ENCODE measurements at regions not wholly inside any gene's neighbourhood (a gene's known extent, or its start where the extent isn't known, plus 50 kb on each side); places are given as distances from the start of the nearest gene placed in this dataset.

GRCh38 chr14:34044373-34044637 lies 93.4 kb upstream of the EGLN3 start:
- Mint-ChIP-seq H3K36me3 (ENCODE audit: low read depth) (no peaks in the 10 kb centered on the region), H3K4me3 (no peak overlapping the region), H3K27me3 (ENCODE audit: insufficient read depth) (peaks cover 6% of the 10 kb centered on the region; the same call in 1 of the 2 replicates), H3K27ac (no peak overlapping the region), H3K9me3 (peaks cover 13% of the 10 kb centered on the region), H3K4me1 (ENCODE audit: low read depth) (no peaks in the 10 kb centered on the region)
- no peak for TF ChIP-seq CTCF (IDR thresholded peaks at IDR 0.05)
- no peak for DNase-seq

GRCh38 chr14:34043627-34044372 lies 92.9 kb upstream of the EGLN3 start:
- Mint-ChIP-seq H3K9me3 (peaks cover 13% of the 10 kb centered on the region), H3K4me3 (no peak overlapping the region), H3K36me3 (ENCODE audit: low read depth) (no peaks in the 10 kb centered on the region), H3K4me1 (ENCODE audit: low read depth) (no peaks in the 10 kb centered on the region), H3K27ac (no peak overlapping the region), H3K27me3 (ENCODE audit: insufficient read depth) (peaks cover 6% of the 10 kb centered on the region; the same call in 1 of the 2 replicates)
- no peak for DNase-seq
- no peak for TF ChIP-seq CTCF (IDR thresholded peaks at IDR 0.05)

- H3K4me3 Mint-ChIP-seq, result no peak overlapping the region
Measured at GRCh38 chr14:34041220-34041619, 90.3 kb upstream of the EGLN3 start.

GRCh38 chr14:34040766-34041165 lies 89.9 kb upstream of the EGLN3 start:
- DNase-seq, result no peak
- Mint-ChIP-seq H3K36me3 (ENCODE audit: low read depth) (no peaks in the 10 kb centered on the region), H3K27me3 (ENCODE audit: insufficient read depth) (peaks cover 6% of the 10 kb centered on the region; the same call in 1 of the 2 replicates), H3K27ac (no peak overlapping the region), H3K4me3 (no peak overlapping the region), H3K4me1 (ENCODE audit: low read depth) (no peaks in the 10 kb centered on the region), H3K9me3 (peaks cover 7% of the 10 kb centered on the region; the same call in 1 of the 2 replicates)
- no peak for TF ChIP-seq CTCF (IDR thresholded peaks at IDR 0.05)

More at GRCh38 chr14:34041220-34041619, 90.3 kb upstream of the EGLN3 start:
- Mint-ChIP-seq H3K27ac (no peak overlapping the region), H3K36me3 (ENCODE audit: low read depth) (no peaks in the 10 kb centered on the region), H3K4me1 (ENCODE audit: low read depth) (no peaks in the 10 kb centered on the region), H3K9me3 (peaks cover 7% of the 10 kb centered on the region; the same call in 1 of the 2 replicates), H3K27me3 (ENCODE audit: insufficient read depth) (peaks cover 6% of the 10 kb centered on the region; the same call in 1 of the 2 replicates)
- DNase-seq, result no peak
- TF ChIP-seq CTCF (IDR thresholded peaks at IDR 0.05), result no peak

- DNase-seq, result no peak
- Mint-ChIP-seq H3K4me1 (ENCODE audit: low read depth) (no peaks in the 10 kb centered on the region), H3K9me3 (peaks cover 7% of the 10 kb centered on the region; the same call in 1 of the 2 replicates), H3K4me3 (no peak overlapping the region), H3K27me3 (ENCODE audit: insufficient read depth) (peaks cover 6% of the 10 kb centered on the region; the same call in 1 of the 2 replicates), H3K36me3 (ENCODE audit: low read depth) (no peaks in the 10 kb centered on the region), H3K27ac (no peak overlapping the region)
- TF ChIP-seq CTCF (IDR thresholded peaks at IDR 0.05), result no peak
Measured at GRCh38 chr14:34039428-34040047, 88.7 kb upstream of the EGLN3 start.
